ENCODE measurements at regions not wholly inside any gene's neighbourhood (a gene's known extent, or its start where the extent isn't known, plus 50 kb on each side); places are given as distances from the start of the nearest gene placed in this dataset.

DNA sequence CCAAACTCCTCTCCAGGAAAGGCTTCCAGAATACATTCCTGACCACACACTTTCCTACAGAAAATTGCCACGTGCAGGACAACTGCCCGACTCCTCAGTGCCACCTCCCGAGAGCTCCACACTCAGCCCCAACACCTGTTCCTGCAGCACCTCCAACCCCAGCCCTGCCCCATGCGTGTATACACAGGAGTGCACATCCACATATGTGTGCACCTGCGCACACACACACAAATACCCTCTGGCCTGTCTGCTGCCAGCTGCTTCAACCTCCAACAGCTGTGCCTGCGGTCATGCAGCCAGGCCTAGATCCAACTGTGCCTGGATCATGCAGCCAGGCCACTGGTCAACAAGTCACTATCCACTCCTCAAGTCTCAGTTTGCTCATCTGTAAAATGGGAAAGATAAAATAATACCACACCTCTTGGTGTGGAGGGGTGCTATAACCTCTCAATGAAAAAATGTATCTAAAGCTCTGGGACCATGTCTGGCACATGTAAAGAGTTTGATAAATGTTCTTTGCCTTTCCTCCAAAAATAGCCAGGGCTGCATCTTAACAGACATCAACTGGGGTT is 152.1 kb upstream of the ID2 start:
- TF ChIP-seq CTCF (IDR thresholded peaks at IDR 0.05) (no peak), POLR2A (IDR thresholded peaks at IDR 0.05) (no peak)
